NCI-H510A (cell line): ENCODE measurements at regions not wholly inside any gene's neighbourhood (a gene's known extent, or its start where the extent isn't known, plus 50 kb on each side); places are given as distances from the start of the nearest gene placed in this dataset.

Source experiments
- DNase-seq: peaks from one replicate; lab custom pipeline; 2025; lab: John Stamatoyannopoulos, UW

DNA sequence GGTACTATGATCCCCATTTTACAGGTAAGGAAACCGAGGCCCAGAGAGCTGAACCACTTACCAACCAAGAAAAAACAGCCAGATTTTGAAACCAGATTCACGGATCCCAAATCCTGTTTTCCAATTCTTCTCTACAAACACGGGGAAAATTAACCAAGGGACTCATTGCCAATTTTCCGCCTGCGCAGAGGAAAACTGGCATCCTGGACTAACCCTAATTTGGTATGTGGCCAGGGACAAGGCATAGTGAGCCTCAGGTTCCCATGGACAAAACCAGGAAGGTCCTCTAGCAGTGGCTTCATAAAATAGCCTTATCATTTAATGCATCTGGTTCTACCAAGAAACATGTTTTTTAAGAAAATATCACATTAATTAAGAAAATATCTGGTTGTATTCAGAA, 517.3 kb downstream of the MED13L start:
- DNase-seq, result no peak

DNA sequence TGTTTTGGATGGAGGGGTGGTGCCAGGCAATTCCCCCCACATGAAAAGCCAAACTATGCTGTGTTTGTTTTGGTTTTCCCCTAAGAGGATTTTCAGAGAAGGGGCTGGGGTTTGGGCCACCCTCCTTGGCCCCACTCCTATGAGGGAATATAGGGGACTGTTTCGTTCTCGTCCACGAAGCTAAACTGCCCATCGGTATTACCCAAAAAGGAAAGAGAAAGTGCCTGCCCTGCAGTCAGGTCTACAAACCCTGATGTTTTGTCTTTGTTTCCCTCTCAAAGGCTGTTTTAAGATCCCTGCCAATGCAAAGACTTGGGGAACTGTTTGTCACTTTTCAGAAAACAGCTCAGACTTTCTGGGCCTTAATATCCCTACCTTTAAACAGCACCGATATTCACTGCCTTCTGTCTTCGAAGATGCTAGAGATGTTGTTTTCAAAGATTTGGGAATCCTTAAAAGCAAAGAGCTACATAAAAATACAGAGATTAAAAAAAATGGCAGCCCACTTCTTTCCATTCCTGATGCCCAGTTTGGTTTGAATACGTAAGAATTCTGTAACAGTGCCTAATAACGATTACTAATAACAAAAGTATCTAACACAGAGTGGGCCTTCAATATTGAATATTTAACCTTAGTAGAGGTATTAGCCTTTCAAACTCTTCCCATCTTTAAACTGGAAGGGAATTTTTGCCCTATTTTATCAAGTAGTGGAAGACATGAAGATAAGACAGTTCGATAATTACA, 518.4 kb downstream of the MED13L start:
- no peak for DNase-seq

- DNase-seq, result no peak
Observed at GRCh38 chr12:115758183-115758582, 519.3 kb downstream of the MED13L start.

GRCh38 chr12:115756804-115757203, 520.7 kb downstream of the MED13L start:
- DNase-seq, result no peak

- DNase-seq, result no peak
Observed at GRCh38 chr12:115756271-115756670, 521.2 kb downstream of the MED13L start.

GRCh38 chr12:115755725-115756085, 521.8 kb downstream of the MED13L start:
- DNase-seq, result no peak

DNA sequence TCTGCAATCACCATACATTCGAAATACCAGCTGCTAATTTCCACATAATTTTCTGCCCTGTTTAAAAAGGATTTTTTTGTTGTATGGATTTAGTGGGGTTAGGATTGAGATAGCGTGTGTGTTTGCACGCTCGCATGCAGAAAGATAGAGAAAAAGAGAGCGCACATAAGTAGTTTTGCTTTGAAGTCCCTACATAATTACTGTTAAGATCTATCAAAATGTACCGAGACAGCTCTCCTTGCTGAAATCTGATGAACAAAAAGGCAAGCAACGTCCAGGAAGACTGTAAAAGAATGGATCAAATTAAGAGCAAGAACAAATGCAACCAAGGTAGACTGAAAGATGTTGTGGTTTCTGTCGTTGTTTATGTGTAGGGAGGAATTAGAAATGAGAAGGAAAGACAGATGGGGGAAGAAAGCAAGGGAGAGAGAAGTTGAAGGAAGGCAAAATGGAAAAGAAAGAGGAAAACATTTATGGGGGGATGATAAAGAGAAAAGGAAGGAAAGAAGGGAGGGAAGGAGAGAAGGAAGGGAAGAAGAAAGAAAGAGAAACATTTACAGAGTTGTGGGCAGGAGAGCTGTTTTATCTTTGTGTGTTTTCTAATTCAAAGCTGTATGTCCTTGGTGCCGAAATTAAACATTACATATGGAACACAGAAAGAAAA, 522.3 kb downstream of the MED13L start:
- DNase-seq, result no peak

DNA sequence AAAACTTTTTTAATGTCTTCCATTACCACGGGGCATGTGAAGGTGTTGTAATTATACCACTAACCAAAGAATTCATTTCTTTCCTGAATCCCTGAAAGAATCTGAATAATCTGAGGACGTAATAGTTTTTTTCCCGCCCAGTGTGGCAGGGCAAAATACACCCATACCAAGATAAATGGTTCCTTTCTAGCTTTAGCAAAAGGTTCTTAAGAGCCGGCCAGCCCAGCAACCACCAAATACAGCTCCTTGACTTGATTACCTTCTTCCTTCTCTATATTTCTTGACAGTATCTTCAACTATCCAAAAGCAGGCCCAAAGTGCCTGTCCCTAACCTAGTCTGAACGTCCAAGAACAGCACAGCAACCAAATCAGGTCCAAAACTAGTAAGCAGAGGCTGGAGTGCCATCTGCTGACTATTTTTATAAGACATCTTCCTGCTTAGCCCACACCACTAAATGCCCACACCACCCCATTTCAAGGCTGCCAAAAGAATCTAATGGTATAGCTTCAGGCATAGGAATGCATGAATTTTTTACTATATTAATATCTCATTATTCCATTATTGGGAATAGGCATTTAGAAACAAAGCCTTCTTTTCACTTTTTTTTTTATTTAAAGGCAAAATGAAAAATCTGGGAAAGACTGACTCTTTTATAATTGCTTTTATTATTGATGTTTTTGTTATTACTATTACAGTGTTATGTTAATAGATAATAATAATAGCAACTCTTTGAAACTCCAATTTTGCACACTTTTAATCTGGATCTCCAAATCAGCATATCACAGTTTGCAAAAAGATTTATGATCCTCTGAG, 524.4 kb downstream of the MED13L start:
- DNase-seq, result peak; percentile 57

- DNase-seq, result no peak
Observed at GRCh38 chr12:115752156-115752555, 525.3 kb downstream of the MED13L start.

DNA sequence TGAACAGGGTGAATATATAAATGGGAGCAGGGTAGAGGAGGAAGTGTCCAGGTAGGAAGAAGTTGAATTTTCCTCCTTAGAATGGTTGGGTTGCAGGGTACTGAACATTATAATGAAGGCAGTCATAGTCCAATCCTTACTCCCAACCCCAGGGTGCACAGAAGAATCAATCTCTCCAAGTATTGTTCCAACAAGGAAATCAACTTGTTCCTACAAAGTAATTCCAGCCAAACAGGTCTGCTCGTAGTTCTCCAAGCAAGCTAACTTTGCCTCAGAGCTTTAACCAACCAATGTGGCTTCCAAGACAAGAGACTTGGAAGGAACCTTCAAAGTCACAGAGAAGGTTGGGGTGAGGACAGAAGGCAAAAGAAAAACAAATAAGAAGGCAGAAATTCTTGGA, 527.2 kb downstream of the MED13L start:
- DNase-seq, result no peak

GRCh38 chr12:115749071-115749841, 528.2 kb downstream of the MED13L start:
- DNase-seq, result no peak

DNA sequence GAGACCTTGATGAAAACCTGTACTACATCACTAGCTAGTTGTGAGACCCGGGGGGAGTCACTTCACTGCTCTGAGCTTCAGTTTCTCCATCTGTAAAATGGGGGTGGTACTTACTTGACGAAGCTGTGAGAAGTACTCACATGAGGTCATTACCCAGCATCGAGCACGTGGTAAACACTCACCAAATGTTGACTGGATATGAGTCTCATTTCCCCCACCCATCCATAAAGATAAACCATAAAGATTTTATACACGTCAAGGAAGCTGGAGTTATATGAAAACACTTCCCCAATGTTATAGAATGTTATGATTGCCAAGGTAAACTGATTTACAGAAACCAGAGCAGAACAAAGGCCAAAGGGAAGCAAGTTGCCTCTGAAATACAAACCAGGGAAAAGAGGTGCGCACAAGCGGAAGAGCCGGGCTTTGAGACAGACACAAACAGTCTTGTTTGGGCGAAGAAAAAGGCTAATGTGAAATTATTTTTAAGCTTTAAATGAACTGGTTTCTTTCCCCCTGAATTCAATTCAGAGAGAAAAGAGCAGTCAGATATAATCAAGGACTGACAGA, 536.8 kb downstream of the MED13L start:
- DNase-seq, result no peak

DNA sequence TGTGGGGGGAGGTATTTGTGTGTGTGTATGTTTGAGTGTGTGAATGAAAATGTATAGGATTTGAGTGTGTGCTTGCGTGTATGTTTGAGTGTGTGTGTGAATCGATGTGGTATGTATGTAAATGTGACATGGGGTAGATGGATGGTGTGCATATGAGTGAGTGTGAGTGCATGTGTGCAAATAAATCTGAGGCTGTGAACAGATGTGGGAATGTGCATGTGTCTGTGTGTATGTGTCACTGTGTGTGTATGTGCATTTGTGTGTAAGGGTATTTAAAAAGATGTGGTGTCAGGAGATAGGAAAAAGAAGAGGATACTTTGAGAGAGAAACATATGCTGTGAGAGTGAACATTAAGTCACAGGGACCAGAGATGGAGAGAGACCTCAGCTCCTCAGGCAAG, 539.6 kb downstream of the MED13L start:
- no peak for DNase-seq

- no peak for DNase-seq
Observed at GRCh38 chr12:115736360-115736759, 541.1 kb downstream of the MED13L start.

GRCh38 chr12:115730975-115731541, 546.4 kb downstream of the MED13L start:
- DNase-seq, result no peak

- DNase-seq, result no peak
Observed at GRCh38 chr12:115726691-115727090, 550.8 kb downstream of the MED13L start.

DNA sequence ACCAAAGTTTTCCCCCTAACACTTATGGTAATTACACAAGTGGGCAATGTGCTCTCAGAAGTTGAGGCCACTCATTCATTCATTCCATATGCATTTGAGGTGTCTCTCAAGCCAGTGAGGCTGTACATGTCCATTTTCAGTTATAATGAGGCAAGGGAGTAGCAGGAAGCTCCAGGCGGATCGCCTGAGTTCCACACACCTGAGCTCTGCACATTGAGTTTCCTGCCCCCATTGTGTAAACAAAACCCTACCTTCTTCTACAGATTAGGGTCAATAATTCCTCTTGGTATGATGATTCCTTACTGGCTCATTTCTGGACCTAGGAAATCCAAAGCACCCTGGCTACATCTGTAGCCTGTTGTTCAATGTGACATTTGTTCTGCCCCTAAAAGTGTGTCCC, 555.3 kb downstream of the MED13L start:
- no peak for DNase-seq

GRCh38 chr12:115716551-115716950, 560.9 kb downstream of the MED13L start:
- no peak for DNase-seq

GRCh38 chr12:115712676-115713075, 564.8 kb downstream of the MED13L start:
- DNase-seq, result no peak

GRCh38 chr12:115710104-115710564, 567.4 kb downstream of the MED13L start:
- no peak for DNase-seq

GRCh38 chr12:115709540-115710011, 567.9 kb downstream of the MED13L start:
- DNase-seq, result no peak
